ENCODE measurements at regions not wholly inside any gene's neighbourhood (a gene's known extent, or its start where the extent isn't known, plus 50 kb on each side); places are given as distances from the start of the nearest gene placed in this dataset.

DNA sequence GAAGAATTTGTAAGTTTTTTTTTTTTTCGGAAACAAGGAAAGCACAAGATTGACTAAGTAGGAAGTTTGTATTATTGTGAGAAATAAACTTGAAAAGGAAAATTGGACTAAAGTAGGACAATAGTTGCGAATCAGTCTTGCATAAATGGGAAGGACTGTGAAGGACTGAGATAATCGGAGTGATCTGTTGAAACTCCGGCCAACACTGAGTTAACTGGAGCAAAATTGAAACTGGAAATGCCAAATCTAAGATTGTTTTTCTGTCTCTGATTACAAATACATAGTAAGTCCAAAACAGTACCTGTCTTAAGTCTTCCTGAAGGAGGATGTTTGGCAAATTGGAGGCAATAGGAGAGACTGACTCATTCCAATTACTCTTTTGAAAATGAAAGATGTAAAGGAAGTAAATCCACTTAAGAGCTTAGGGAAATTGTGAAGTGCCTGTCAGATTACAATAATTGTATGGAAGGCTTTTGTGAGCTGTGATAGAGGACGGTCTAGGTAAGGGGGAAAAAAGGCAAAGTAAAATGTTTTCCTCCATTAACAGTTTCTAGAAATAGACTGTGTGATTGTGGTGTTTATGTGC is 204.9 kb upstream of the CYRIA start:
- DNase-seq = no peak

DNA sequence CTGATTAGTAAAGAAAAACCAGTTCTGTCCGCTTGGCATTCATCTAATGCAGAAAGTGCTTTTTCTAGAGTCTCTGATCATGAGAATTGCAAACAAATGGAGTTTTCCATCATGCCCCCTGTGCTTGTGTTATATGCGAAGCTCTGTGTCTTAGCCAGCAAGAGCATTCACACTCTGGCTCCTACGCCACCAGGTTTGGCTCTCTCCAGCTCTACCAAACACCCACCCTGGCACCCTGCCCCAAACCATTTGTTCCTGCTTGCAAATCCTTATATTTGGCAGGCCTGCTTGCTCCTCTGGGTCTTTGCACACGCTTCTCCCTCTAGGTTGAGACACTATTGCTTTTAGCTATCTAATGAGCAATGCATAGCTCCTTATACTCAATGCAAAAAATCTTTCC is 204.1 kb upstream of the CYRIA start:
- DNase-seq = no peak

DNA sequence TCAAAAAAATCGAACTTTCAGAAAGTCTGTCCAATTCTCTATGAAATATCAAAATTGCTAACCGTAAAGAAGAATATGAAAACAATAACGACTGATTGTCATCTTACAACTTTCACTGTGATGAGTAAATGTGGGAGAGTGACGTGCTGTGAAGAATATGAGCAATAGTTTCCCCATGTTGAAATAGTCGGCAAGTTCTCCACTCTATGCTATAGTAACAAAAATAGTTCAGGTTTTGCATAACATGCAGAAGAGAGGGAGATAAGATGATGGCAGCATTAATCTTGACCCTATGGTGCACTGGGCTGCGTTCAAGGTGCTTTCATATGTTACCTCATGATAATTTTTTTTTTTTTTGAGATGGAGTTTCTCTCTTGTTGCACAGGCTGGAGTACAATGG is 196.8 kb upstream of the CYRIA start:
- DNase-seq = no peak

DNA sequence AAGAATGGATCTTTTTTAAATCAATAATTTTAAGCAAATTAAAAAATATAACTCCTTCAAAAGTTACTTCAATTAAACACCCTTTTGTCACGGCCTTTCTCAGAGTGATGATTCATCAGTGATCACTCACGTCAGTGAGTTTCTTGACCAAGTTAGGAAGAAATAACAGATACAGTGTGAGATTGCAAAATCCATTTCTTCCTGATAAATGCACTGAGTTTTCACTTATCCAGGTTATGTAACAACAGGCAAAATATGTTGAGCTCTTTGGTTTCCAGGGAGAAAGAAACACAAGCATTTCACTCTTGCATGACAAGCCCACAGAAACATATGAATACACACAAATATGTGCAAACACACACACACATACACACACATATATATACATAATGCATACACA is 195.9 kb upstream of the CYRIA start:
- DNase-seq = no peak

DNA sequence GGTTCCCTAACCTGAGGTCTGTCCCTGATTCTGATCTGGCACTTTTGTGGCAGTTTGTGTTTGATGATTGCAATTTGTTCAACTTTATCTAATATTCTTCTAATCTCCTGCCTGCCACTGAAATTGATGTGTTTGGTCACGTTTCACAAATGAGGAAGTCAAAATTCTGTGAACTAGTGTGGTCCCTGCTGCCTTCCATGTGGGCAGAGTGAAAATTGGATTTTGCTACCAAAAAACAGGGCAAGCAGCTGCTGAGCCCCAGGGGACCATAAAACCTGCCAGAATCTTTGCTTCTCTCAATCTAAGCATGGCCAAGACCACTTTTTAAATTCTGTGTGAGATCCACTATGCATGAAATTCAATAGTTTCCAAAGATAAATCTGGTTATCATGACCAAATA is 195.5 kb upstream of the CYRIA start:
- DNase-seq = no peak

DNA sequence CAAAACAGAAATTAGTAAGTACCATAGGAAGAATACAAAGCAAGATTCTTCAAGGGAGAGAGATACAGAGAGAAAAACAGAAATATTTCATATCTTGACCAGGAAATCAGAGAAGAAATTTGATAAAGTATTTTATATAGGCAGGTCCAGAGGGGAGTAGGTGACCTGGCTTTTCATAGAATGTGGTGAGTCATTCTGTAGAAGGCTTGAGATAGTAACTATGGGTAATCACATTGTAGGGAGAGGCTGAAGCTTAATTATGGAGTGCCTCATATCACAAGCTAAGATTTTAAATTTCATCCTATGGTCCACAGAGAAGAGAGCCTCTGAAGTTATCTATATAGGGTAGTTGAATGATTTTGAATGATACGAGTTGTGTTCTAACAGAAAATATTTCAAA is 195.0 kb upstream of the CYRIA start:
- no peak for DNase-seq

DNA sequence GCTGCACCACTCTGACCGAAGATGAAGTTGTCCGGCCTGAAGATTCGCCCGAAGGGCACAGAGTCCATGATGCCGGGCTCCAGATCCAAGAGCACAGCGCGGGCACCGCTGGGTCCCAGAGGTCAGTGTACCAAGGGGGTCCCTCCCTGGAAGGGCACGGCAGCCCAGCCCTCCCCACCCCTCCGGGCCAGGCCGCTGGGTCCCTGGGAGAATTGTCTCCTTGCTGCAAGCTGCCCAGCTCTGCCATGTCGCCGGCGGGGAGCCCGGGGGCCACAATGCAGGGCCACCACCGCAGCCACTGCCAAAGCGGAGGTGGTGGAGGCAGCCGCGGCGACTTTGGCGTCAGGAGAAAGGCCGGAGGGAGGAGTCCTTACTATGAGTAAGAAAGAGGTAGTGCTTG is 189.5 kb upstream of the CYRIA start:
- no peak for DNase-seq

DNA sequence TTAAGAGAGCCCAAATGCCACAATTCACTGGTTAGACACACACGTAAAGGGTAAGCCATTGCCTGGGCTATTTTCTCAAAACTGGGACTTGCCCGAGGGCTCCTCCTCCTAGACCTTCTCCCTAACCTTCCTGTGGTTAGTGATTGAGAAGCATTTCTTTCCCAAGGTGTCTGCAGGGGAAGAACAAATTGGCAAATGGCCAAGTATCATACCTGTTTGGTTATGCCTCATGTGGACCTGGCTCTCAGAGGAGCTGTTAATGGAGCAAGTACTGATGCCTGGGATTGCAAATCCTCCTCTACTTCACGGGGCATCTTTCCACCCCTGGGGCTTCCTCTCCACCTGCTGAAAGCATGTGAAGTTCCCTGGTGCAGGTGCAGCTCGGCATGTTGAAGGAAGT is 187.5 kb upstream of the CYRIA start:
- no peak for DNase-seq

DNA sequence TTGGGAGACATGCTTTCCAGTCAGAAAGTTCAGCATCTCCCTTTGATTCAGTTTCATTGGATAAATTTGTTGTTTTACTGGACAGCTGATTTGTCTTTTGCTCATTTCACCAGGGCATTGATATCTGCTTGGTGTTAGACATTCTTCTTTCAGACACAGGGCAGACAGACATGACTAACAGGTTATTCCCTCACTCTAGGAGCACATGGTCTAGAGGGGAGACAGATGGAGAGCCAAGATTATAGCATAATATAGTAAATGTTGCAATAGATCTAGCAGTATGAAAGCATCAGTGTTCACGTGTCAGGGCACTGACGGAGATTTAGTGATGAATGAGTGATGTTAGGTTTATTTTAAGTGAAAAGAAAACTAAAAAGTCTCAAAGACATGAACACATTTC is 187.0 kb upstream of the CYRIA start:
- DNase-seq = no peak

DNA sequence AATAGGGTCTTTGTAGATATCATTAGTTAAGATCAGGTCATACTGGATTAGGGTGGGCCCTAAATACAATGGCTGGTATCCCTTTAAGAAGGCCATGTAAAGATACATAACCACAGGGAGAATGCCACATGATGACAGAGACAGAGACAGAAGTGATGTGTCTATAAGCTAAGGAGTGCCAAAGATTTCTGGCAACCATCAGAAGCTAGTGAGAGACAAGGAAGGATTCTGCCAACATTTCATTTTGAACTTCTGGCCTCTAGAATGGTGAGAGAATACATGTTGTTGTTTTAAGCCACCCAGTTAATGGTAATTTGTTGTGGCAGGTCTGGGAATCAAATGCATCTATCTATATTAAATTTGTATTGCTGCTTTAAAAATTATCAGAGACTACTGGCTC is 185.5 kb upstream of the CYRIA start:
- no peak for DNase-seq

DNA sequence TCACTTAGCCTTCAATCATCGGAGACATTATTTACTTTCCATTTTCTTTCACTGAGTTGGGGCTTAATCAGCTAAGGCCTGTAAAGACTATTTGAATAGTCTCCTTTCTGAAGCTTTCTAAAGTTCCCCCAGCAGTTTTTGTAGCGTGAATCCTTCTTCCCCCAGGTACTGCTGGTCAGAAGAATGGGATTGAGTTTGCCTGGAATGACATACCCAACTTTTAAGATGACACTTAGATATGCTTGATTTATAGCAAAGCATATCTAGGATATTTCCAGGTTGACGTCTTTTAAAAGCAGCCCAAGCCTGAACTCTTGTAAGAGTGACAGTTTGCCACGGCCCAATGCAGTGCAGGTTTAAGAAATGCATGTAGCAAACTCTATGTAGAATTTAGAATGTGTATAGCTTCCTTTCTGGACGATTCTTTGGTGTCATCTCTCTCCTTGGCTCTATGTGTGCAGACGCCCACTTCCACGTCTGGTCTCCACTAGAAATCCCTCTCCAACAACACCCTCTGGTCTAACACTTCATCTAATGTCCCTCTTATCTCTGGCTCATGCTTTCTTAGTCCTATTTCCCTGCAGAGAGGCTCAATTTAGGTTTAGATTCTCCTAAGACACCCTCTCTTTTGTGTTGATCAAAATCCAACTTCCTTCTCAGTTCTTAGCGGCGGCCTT is 175.0 kb upstream of the CYRIA start:
- DNase-seq = no peak

DNA sequence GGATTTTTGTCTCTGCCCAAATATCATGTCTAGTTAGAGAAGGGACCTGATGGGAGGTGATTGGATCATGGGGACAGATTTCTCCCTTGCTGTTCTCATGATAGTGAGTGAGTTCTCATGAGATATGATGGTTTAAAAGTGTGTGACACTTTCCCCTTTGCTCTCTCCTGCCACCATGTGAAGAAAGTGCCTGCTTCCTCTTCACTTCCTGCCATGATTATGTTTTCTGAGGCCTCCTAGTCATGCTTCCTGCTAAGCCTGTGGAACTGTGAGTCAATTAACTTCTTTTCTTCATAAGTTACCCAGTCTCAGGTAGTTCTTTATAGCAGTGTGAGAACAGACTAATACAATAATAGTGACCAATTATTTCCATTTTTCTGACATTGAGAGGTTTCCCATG is 167.3 kb upstream of the CYRIA start:
- DNase-seq = no peak

DNA sequence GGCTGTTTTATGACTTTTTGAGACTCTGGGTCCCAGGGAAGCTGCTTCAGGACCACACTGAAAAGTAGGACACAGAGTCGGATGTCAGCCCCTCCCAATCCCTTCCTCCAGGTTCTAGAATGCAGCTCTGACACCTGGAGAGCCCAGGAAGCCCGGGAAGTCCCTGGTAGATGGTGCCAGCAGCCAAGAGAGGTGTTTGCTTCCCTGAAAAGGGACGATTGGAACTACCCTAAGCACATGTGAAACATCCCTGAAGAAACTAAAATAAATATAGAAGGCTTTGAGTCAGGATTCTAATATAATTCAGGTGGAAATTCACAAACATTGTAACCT is 163.2 kb upstream of the CYRIA start:
- DNase-seq = no peak

DNA sequence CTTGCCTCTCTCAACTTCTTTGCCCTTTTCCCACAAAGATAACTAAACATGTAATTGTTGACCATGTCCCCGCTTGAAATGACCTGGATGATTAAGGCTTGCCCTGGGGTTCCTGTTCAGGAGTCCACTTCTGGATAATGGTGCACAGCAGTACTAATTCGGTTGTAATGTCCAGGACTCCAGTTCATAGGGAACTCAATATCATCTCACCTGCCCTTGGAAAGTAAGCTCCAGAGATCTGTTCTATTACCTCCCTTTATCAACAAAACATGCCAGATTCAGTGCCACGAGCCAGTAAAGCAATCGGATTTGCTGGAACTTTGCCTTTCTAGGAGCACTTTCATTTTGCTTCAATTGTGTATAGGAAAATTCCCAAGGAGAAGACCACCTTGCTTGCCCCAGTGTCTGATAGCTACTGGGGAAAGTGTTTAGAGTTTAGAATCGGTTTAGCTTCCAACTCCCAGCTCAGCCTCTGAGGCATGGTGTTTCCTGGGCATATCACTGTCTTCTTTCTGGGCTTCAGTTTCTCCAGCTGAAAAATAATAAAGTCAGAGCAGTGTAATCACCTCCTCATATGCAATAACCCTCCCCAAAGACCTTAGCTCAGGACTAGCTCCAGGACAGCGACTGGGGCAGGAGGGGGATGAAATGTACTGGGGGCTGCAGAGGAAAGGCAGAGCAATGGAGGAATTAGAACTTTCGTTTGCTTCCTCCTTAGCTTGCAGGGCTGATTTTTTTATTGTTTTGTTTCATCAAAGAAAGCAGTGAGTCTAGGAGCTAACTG is 162.6 kb upstream of the CYRIA start:
- no peak for DNase-seq

DNA sequence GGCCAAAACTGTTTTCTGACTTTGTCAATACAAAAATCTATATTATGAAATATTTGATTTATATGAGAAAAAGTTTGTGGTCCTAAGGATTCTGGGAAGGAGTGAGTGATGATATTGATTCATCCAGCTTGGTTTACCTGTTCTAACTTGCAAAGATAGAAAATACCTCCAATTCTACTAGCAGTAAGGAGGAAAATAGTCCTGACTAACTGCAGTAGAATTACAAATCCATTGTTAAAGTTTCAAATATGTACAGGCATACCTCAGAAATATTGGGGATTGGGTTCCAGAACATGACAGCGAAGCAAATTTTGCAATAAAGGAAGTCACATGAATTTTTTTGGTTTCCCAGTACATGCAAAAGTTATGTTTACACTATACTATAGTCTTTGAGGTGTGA is 158.8 kb upstream of the CYRIA start:
- DNase-seq = no peak

DNA sequence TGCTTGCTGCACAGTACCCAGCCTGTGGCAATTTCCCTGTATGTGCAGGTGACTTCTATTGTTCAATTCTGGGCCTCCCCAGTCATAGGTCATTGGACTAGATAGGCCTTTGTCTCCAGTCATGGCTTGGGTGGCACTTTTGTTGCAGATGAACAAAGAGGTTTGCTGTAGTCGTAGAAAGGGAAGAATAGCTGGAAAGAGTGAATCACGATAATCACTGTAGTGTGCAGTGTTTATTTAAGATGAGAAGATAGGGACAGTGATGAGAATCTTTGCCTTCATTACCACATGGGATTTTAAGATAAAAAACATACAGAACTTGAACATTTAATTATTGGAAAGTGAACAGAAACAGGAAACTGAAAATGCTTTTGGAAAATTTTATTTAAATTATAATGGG is 156.1 kb upstream of the CYRIA start:
- no peak for DNase-seq

DNA sequence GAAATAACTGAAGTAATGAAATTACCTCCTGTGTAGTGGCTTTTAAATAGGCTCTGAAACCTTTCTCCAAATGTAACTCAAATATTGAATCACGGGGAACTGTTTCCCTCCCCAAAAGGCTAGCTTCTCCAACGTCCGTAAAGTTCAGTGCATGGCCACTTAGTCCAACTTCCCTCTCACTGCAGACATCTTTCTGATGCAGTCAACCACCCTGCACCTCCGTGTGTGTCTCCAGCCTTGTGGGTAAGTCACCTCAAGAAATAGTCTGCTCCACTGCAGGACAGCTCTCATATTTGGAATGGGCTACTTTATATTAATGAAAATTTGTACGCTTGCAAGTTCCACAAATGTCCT is 152.5 kb upstream of the CYRIA start:
- no peak for DNase-seq

DNA sequence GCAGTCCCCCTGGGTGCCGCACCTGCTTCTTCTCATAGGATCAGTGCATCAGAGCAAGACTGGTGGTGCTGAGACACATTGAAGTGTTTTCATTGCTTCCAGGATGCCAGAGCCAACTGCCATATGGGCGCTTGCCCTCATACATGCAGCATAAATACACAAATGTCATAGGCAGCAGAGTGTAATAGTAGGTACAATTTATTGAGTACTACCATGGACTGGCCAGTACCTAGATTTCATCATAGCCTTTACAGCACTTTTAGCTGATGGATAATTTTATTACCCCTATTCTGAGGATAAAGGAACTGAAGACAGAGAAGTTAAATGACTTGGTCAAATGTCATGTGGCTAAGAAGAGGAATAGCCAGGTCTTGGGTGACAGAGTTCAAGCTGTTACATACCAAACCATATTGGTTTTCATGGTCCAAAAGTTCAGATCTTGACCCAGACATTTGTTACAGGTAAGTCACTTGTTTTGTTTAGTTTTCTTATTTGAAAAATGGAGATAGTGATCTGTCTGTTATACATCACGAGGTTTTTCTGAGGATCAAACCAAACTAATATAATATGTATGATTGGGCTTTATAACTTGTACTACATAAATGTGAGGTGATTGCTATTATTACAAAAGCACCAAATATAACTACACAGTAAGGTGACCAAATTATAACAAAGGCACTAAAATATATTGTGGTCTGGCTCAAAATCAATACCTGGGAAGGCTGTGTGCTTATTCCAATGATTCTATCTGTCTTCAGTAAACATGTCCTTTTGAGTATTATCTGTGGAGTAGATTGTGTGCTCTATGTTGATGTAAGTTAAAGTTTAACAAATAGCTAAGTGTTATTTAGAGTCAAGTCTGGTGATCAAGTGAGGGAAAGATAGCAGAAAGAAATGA is 151.9 kb upstream of the CYRIA start:
- no peak for DNase-seq

DNA sequence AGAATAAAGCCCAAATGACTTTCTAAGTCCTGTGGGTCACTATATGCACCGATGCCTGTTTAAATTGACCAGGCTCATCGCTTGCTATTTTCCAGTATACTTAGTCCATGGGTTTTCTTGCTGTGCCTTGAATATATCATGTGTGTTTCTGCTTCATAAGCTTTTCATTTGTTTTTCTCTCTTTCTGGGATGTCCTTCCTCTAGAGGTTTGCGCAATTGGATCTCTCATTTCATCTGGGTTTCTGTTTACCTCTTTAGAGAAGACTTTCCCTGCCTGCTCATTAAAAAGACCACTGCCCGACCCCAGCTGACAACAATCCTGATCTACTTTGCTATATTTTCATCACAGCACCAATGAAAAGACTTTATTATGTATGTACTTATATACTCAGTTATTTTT is 150.9 kb upstream of the CYRIA start:
- no peak for DNase-seq

DNA sequence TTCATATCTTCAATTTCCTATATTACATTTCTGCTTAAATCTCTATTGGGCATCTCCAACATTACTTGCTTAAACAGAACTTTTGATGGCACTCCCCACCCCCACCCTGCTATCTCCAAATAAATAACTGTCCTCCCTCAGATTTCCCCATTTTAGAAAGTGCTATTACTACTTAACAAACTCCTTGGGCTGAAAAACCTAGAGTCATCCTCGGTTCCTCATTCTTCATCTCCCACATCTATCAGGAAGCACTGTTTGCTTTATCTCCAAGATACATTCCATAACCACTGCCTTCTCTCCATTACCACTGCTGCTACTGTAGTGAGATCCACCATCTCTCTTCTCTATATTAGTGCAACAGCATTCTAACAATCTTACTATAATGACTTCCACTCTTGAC is 150.4 kb upstream of the CYRIA start:
- DNase-seq = no peak

DNA sequence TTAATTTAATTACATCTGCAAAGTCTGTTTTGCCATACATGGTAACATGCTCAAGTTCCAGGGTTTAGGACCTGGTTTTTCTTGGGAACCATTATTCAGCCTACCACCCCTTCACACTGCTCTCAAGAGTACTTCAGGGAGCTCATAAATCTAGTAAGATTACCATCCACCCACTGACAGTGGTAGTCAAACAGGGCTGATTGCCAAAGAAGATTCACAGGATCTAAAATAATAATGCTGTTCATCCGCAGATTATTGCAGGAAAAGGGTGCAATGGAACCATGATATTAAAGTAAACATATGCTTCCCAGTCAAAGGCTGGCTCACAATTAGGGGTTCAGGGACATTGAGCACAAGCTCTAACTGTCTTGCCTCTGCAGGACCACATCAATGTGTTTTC is 148.0 kb upstream of the CYRIA start:
- no peak for DNase-seq

DNA sequence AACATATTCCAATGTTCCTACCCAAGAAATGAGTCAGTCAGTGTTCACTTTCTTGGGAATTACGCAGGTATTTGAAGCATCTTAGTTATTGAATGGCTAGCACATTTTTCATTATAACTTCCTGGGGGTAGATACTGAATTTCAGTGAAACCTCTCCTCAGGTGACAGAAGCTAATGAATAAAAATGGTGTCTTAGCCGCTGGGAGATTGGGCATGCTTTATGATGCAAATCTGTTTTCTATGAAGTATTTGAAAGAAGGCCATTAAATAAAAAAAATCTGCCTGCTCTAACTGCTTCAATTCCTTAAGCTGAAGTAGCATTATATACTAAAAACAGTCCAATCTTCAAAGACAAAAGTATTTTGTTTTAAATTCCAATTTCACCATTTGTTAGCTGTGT is 132.8 kb upstream of the CYRIA start:
- DNase-seq = no peak

DNA sequence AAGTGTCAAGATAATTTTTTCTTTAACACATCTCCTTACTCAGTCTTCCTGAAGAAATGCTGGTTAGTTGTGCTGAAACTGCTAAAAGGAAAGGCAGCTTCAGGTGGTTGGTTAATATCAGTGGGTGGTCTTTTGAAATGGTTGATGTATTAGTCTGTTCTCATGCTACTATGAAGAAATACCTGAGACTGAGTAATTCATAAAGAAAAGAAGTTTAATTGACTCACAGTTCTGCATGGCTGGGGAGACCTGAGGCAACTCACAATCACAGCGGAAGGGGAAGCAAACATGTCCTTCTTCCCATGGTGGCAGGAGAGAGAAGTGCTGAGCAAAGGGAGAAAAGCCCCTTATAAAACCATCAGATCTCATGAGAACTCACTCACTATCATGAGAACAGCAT is 125.9 kb upstream of the CYRIA start:
- DNase-seq = no peak

DNA sequence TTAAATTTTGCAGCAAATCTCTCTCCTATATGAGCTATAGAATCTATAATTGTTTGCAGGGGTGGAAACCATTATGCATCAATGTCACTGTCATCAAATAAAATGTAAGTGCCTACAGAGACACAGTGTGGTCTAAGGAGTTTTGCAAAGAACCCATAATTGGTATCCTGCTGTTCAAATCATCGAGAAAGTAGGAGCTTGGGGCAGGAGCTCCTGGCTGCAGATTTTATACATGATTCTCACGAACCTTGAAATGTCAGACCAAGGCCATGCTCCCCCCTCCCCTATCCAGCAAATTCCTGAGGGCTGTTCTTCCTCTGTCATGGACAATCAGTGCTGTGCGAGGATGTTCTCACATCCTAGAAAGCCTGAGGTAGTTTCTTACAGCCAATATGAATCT is 119.5 kb upstream of the CYRIA start:
- no peak for DNase-seq
